Loucy (cell line): ENCODE measurements at regions not wholly inside any gene's neighbourhood (a gene's known extent, or its start where the extent isn't known, plus 50 kb on each side); places are given as distances from the start of the nearest gene placed in this dataset.

Experiments
- CTCF ChIP-seq: fragments of 200-600 bp; sonication (generic); conservative IDR thresholded peaks from 2 replicates; pipeline ENCODE4 v1.5.1; 2014; ENCODE audit warnings: mild to moderate bottlenecking, antibody characterized with exemption, low read length
- EZH2phosphoT487 ChIP-seq: fragments of 200-600 bp; IDR thresholded peaks from 2 replicates; pipeline ENCODE4 v1.6.1; 2018; ENCODE audit warnings: antibody characterized with exemption, mild to moderate bottlenecking, moderate library complexity, borderline replicate concordance

- no peak for TF ChIP-seq CTCF
- TF ChIP-seq EZH2phosphoT487, result no peak
Observed at GRCh38 chr20:20781029-20781428, 68.6 kb upstream of the RALGAPA2 start.
